ENCODE measurements at regions not wholly inside any gene's neighbourhood (a gene's known extent, or its start where the extent isn't known, plus 50 kb on each side); places are given as distances from the start of the nearest gene placed in this dataset.

- Mint-ChIP-seq H3K27ac (no peak overlapping the region), H3K36me3 (ENCODE audit: insufficient read depth in 1 of 3, low read depth in 3 of 3) (no peaks in the 10 kb centered on the region), H3K9me3 (0 out of 5 replicates have a peak, but pooled peaks cover 0 to 3% of the 10 kb centered on the region in 2 experiments), H3K27me3 (ENCODE audit: low read depth) (no peaks in the 10 kb centered on the region; the same call in none of the 2 replicates), H3K4me3 (no peak overlapping the region), H3K4me1 (peaks cover 6 to 7% of the 10 kb centered on the region in 2 experiments)
- Histone ChIP-seq H2BK120ac (ENCODE audit: low read depth, low read length, poor library complexity, severe bottlenecking) (no peak overlapping the region), H2BK20ac (ENCODE audit: low read depth, low read length, poor library complexity, severe bottlenecking) (no peak overlapping the region), H3K27ac (ENCODE audit: insufficient read length, low read depth, low read length) (no peak overlapping the region), H3K4me2 (ENCODE audit: insufficient read depth, insufficient read length, low read length) (no peak overlapping the region), H2BK15ac (ENCODE audit: low read depth, low read length) (no peak overlapping the region), H4K91ac (ENCODE audit: insufficient read length, low read depth, low read length) (no peak overlapping the region), H3K56ac (ENCODE audit: insufficient read length, low read depth, low read length) (no peak overlapping the region), H3K14ac (ENCODE audit: insufficient read depth, low read length) (no peak overlapping the region), H3K79me1 (ENCODE audit: insufficient read depth, low read depth, low read length, poor library complexity, severe bottlenecking) (no peaks in the 10 kb centered on the region), H3K9me3 (ENCODE audit: control insufficient read depth, low read depth, low read length) (no peaks in the 10 kb centered on the region), H3T11ph (ENCODE audit: low read length) (no peak overlapping the region), H4K8ac (replicated peaks; ENCODE audit: insufficient read length, low read depth, low read length) (no peak overlapping the region), H3K23ac (ENCODE audit: insufficient read length, low read depth, low read length) (no peak overlapping the region), H3K4me1 (ENCODE audit: insufficient read depth, low read length) (no peaks in the 10 kb centered on the region), H4K20me1 (ENCODE audit: control insufficient read depth, insufficient read depth, insufficient read length) (no peaks in the 10 kb centered on the region), H3K9ac (ENCODE audit: extremely low read depth, insufficient read length, low read length) (no peak overlapping the region), H2BK5ac (ENCODE audit: insufficient read length, low read length) (no peak overlapping the region), H4K5ac (ENCODE audit: insufficient read length, low read depth, low read length) (no peak overlapping the region), H3K27me3 (ENCODE audit: insufficient read depth, low read length) (no peaks in the 10 kb centered on the region), H3K18ac (ENCODE audit: insufficient read length, low read depth, low read length) (no peak overlapping the region), H2BK12ac (ENCODE audit: insufficient read length, low read depth, low read length) (no peak overlapping the region), H3K4ac (ENCODE audit: low read depth, low read length) (no peak overlapping the region), H2AK5ac (ENCODE audit: insufficient read length, low read length) (no peak overlapping the region), H3K23me2 (ENCODE audit: insufficient read length, low read depth, low read length, poor library complexity, severe bottlenecking) (no peaks in the 10 kb centered on the region), H3K79me2 (ENCODE audit: insufficient read depth, low read length) (no peaks in the 10 kb centered on the region), H2AFZ (ENCODE audit: low read length) (no peak overlapping the region)
- WGBS (ENCODE audit: extremely low coverage, insufficient read length, low lambda C conversion rate), result no CpG with 5 or more reads among the region's 12 CpGs
- TF ChIP-seq CTCF (conservative IDR thresholded peaks at IDR 0.05), result no peak
- DNase-seq, result no peak
Observed at GRCh38 chr9:16092142-16093091, 539.6 kb downstream of the CCDC171 start.
